Upper lobe of right lung (tissue), 1 donor: ENCODE measurements at regions not wholly inside any gene's neighbourhood (a gene's known extent, or its start where the extent isn't known, plus 50 kb on each side); places are given as distances from the start of the nearest gene placed in this dataset.
A peak's percentile ranks its signal among the peaks of the same experiment; 100 is the strongest.

Experiments used
- ATAC-seq: fragments of 200-7000 bp; cut with Tn5 transposase; one replicate; pipeline ENCODE4 v1.9.1; 2020; ENCODE audit warnings: mild to moderate bottlenecking, moderate library complexity
- DNase-seq: peaks from one replicate; pipeline ENCODE4 v3.0.0-alpha.2; 2020
- H3K27ac ChIP-seq: fragments of 200-600 bp; one replicate; pipeline ENCODE4 v1.8.0; 2022
- H3K27me3 ChIP-seq: fragments of 200-600 bp; one replicate; pipeline ENCODE4 v1.8.0; 2022; ENCODE audit warnings: mild to moderate bottlenecking
- H3K36me3 ChIP-seq: fragments of 200-600 bp; one replicate; pipeline ENCODE4 v1.8.0; 2022
- H3K4me1 ChIP-seq: fragments of 200-600 bp; one replicate; pipeline ENCODE4 v1.8.0; 2022
- H3K4me3 ChIP-seq: fragments of 200-600 bp; one replicate; pipeline ENCODE4 v1.8.0; 2022; ENCODE audit warnings: mild to moderate bottlenecking
- H3K9me3 ChIP-seq: fragments of 200-600 bp; one replicate; pipeline ENCODE4 v1.8.0; 2022
- intact Hi-C: fragments of 100-400 bp; cut with DNase I; formaldehyde crosslinking; loops from one replicate; pipeline ENCODE4 v1.11.0; 2022
- TF ChIP-seq, protein P1 (sequence below): fragments of 200-600 bp; IDR thresholded peaks from one replicate; pipeline ENCODE4 v1.8.0; 2022; ENCODE audit warnings: antibody characterized with exemption
- donor health status: DM: no; HTN: yes; CAD: no; lungs with severe emphysema.

- DNase-seq = no peak
- Histone ChIP-seq H3K27ac (no peak overlapping the region), H3K36me3 (no peaks in the 10 kb centered on the region), H3K9me3 (no peaks in the 10 kb centered on the region), H3K4me1 (no peaks in the 10 kb centered on the region), H3K27me3 (no peaks in the 10 kb centered on the region), H3K4me3 (no peak overlapping the region)
- TF ChIP-seq, protein P1, sequence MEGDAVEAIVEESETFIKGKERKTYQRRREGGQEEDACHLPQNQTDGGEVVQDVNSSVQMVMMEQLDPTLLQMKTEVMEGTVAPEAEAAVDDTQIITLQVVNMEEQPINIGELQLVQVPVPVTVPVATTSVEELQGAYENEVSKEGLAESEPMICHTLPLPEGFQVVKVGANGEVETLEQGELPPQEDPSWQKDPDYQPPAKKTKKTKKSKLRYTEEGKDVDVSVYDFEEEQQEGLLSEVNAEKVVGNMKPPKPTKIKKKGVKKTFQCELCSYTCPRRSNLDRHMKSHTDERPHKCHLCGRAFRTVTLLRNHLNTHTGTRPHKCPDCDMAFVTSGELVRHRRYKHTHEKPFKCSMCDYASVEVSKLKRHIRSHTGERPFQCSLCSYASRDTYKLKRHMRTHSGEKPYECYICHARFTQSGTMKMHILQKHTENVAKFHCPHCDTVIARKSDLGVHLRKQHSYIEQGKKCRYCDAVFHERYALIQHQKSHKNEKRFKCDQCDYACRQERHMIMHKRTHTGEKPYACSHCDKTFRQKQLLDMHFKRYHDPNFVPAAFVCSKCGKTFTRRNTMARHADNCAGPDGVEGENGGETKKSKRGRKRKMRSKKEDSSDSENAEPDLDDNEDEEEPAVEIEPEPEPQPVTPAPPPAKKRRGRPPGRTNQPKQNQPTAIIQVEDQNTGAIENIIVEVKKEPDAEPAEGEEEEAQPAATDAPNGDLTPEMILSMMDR = no peak
- intact Hi-C loops = no loop called here
- no peak for ATAC-seq
Observed at GRCh38 chr3:28947751-28948150, 333.1 kb upstream of the RBMS3 start.

DNA sequence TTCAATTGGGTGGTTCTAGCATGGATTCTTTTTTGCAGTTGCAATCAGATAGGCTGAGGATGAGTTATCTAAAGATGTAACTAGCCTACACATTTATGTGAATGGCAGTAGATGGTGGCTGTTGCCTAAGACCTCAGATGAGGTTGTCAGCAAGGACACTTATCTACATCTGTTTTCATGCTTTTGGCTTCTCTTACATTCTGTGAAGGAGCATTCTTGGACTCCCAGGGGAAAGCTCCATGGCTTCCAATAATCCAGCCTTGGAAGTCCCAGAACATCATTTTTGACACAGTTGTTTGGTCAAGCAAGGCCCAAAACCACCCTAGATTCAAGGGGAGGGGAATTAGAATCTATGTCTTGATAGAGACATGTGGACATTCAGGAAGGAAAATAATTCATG lies 332.2 kb upstream of the RBMS3 start:
- intact Hi-C loops = no loop called here
- no peaks in the 10 kb centered on the region for H3K36me3 ChIP-seq
- no peaks in the 10 kb centered on the region for H3K4me1 ChIP-seq
- ATAC-seq (no peak), DNase-seq (no peak)
- H3K9me3 ChIP-seq = no peaks in the 10 kb centered on the region
- H3K4me3 ChIP-seq = no peak overlapping the region
- no peak overlapping the region for H3K27ac ChIP-seq
- TF ChIP-seq, protein P1 = no peak
- H3K27me3 ChIP-seq = no peaks in the 10 kb centered on the region

DNA sequence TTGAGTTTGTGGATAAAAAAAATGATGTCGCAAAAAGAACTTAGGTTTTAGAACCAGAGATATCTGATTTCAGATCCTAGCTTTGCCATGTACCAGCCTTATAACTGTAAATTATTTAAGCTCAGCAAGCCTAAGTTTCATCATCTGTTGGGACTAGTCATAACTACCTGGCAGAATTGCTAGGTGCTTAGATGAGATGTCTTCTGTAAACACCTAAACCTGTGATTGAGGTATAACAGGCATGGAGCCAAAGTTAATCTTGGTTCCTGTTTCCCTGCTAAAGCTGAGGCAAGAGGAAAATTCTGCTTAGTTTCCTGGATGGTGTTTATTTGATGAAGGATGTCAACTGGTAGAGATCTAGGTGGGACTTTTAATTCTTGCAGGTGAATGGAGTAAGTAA lies 331.3 kb upstream of the RBMS3 start:
- Histone ChIP-seq H3K27ac (no peak overlapping the region), H3K4me3 (no peak overlapping the region), H3K9me3 (no peaks in the 10 kb centered on the region), H3K4me1 (no peaks in the 10 kb centered on the region), H3K27me3 (no peaks in the 10 kb centered on the region), H3K36me3 (no peaks in the 10 kb centered on the region)
- DNase-seq (no peak), ATAC-seq (peak; percentile 73)
- intact Hi-C loops = no loop called here
- TF ChIP-seq, protein P1 = no peak

- Histone ChIP-seq H3K36me3 (no peaks in the 10 kb centered on the region), H3K27ac (no peak overlapping the region), H3K4me3 (no peak overlapping the region), H3K4me1 (no peaks in the 10 kb centered on the region), H3K9me3 (no peaks in the 10 kb centered on the region), H3K27me3 (no peaks in the 10 kb centered on the region)
- intact Hi-C loops = no loop called here
- TF ChIP-seq, protein P1 = no peak
- no peak for ATAC-seq
- DNase-seq = no peak
Observed at GRCh38 chr3:28950614-28951013, 330.3 kb upstream of the RBMS3 start.

DNA sequence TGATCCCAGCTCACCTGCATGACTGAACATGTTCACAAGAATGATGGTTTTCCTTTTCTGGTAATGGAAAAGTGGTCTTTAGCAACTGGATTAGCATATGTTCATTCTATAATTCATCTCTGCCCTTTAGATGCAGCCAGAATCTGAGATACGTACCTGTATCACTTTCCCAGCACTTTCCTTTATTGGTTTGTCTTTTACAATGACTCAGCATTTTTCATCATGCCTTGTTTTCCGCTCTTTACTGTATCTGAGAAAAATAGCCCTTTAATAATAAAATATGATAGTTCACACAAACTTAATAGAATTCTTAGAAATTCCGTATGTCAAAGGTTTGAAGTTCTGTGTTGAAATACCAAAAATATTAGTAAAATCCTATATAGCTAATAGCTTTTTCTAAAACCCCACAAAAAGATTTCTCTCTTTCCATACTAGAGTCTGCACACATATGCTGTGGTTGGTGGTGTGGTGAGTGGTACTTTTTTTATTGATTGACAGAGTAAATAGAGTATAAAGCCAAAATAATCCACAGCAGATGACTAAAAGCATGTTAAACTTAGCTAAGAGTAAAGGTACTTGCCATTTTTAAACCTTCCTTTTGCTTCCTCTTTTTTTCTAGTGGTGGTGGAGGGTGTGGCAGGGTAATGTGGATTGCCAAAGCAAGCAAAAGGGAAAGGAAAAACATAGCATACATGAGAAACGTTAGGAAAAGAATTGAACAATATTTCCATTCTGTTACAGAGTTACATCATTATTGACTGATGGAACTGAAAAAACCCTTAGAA lies 328.9 kb upstream of the RBMS3 start:
- TF ChIP-seq, protein P1 = no peak
- DNase-seq (no peak), ATAC-seq (peak; percentile 30)
- H3K9me3 ChIP-seq = no peaks in the 10 kb centered on the region
- intact Hi-C loops = no loop called here
- H3K36me3 ChIP-seq = no peaks in the 10 kb centered on the region
- no peak overlapping the region for H3K27ac ChIP-seq
- no peak overlapping the region for H3K4me3 ChIP-seq
- no peaks in the 10 kb centered on the region for H3K4me1 ChIP-seq
- H3K27me3 ChIP-seq = no peaks in the 10 kb centered on the region
